Glutamatergic neuron (in vitro differentiated cells): ENCODE measurements at regions not wholly inside any gene's neighbourhood (a gene's known extent, or its start where the extent isn't known, plus 50 kb on each side); places are given as distances from the start of the nearest gene placed in this dataset.

Experiments
- DNase-seq: peaks from one replicate; pipeline ENCODE4 v3.0.0; 2022
- H3K27ac Mint-ChIP-seq: one replicate; pipeline ENCODE4 v1.8.0; 2020; ENCODE audit warnings: mild to moderate bottlenecking, mixed read lengths, inconsistent platforms; ENCODE audit not compliant: unreplicated experiment
- H3K27me3 Mint-ChIP-seq: one replicate; pipeline ENCODE4 v1.8.0; 2020; ENCODE audit warnings: mild to moderate bottlenecking, moderate library complexity, mixed read lengths, inconsistent platforms; ENCODE audit not compliant: unreplicated experiment
- H3K36me3 Mint-ChIP-seq: one replicate; pipeline ENCODE4 v1.8.0; 2020; ENCODE audit warnings: mild to moderate bottlenecking, mixed read lengths, inconsistent platforms; ENCODE audit not compliant: unreplicated experiment
- H3K4me1 Mint-ChIP-seq: one replicate; pipeline ENCODE4 v1.8.0; 2020; ENCODE audit warnings: mild to moderate bottlenecking, low read depth, mixed read lengths, inconsistent platforms; ENCODE audit not compliant: unreplicated experiment
- H3K4me3 Mint-ChIP-seq: one replicate; pipeline ENCODE4 v1.8.0; 2020; ENCODE audit warnings: mild to moderate bottlenecking, mixed read lengths, inconsistent platforms; ENCODE audit not compliant: unreplicated experiment
- H3K9me3 Mint-ChIP-seq: one replicate; pipeline ENCODE4 v1.8.0; 2020; ENCODE audit warnings: mild to moderate bottlenecking, moderate library complexity, mixed read lengths, inconsistent platforms; ENCODE audit not compliant: unreplicated experiment
- CTCF ChIP-seq: fragments of 200-600 bp; sonication (generic); IDR thresholded peaks from one replicate; pipeline ENCODE4 v1.5.0; 2021; ENCODE audit not compliant: partially characterized antibody, unreplicated experiment

- H3K27ac Mint-ChIP-seq, result no peak overlapping the region
- no peak overlapping the region for H3K4me3 Mint-ChIP-seq
- no peak for DNase-seq
- no peaks in the 10 kb centered on the region for H3K9me3 Mint-ChIP-seq
- peaks cover 4% of the 10 kb centered on the region for H3K4me1 Mint-ChIP-seq
- TF ChIP-seq CTCF, result no peak
- H3K36me3 Mint-ChIP-seq, result no peaks in the 10 kb centered on the region
- H3K27me3 Mint-ChIP-seq, result no peaks in the 10 kb centered on the region
Measured at GRCh38 chr12:24195063-24195462, 245.6 kb upstream of the SOX5 start.

- Mint-ChIP-seq H3K27me3 (no peaks in the 10 kb centered on the region), H3K9me3 (no peaks in the 10 kb centered on the region), H3K36me3 (no peaks in the 10 kb centered on the region), H3K27ac (no peak overlapping the region), H3K4me1 (no peaks in the 10 kb centered on the region), H3K4me3 (no peak overlapping the region)
- no peak for DNase-seq
- TF ChIP-seq CTCF, result no peak
Measured at GRCh38 chr12:24191117-24191516, 241.6 kb upstream of the SOX5 start.

- Mint-ChIP-seq H3K36me3 (no peaks in the 10 kb centered on the region), H3K9me3 (no peaks in the 10 kb centered on the region), H3K4me1 (no peaks in the 10 kb centered on the region), H3K27ac (no peak overlapping the region), H3K4me3 (no peak overlapping the region), H3K27me3 (no peaks in the 10 kb centered on the region)
- DNase-seq, result no peak
- no peak for TF ChIP-seq CTCF
Measured at GRCh38 chr12:24185782-24186181, 236.3 kb upstream of the SOX5 start.

- Mint-ChIP-seq H3K27me3 (no peaks in the 10 kb centered on the region), H3K27ac (no peak overlapping the region), H3K36me3 (no peaks in the 10 kb centered on the region), H3K9me3 (no peaks in the 10 kb centered on the region), H3K4me1 (no peaks in the 10 kb centered on the region), H3K4me3 (no peak overlapping the region)
- no peak for TF ChIP-seq CTCF
- no peak for DNase-seq
Measured at GRCh38 chr12:24177889-24178288, 228.4 kb upstream of the SOX5 start.

DNA sequence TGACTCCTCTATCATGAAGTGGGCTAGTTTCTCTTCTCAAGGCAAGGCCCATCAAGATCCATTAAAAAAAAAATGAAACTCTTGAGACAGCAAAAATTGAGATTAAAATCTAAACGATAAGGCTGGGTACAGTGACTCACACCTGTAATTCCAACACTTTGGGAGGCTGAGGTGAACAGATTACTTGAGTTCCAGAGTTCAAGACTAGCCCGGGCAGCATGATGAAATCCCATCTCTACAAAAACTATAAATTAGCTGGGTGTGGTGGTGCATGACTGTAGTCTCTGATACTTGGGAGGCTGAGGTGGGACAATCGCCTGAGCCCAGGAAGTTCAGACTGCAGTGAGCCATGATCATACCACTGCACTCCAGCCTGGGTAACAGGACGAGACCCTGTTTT is 226.5 kb upstream of the SOX5 start:
- no peak for DNase-seq
- Mint-ChIP-seq H3K27me3 (no peaks in the 10 kb centered on the region), H3K36me3 (no peaks in the 10 kb centered on the region), H3K4me1 (no peaks in the 10 kb centered on the region), H3K27ac (no peak overlapping the region), H3K9me3 (no peaks in the 10 kb centered on the region), H3K4me3 (no peak overlapping the region)
- TF ChIP-seq CTCF, result no peak
